ENCODE measurements at regions not wholly inside any gene's neighbourhood (a gene's known extent, or its start where the extent isn't known, plus 50 kb on each side); places are given as distances from the start of the nearest gene placed in this dataset.

GRCh38 chr18:33804258-33804657 is 226.2 kb downstream of the ASXL3 start:
- TF ChIP-seq CTCF (IDR thresholded peaks at IDR 0.05; ENCODE audit: low read length, missing control alignments): no peak
- peak; percentile 60 for DNase-seq (ENCODE audit: low read depth)
- no peak overlapping the region for H3K4me3 ChIP-seq (replicated peaks; ENCODE audit: low read depth, low read length)

DNA sequence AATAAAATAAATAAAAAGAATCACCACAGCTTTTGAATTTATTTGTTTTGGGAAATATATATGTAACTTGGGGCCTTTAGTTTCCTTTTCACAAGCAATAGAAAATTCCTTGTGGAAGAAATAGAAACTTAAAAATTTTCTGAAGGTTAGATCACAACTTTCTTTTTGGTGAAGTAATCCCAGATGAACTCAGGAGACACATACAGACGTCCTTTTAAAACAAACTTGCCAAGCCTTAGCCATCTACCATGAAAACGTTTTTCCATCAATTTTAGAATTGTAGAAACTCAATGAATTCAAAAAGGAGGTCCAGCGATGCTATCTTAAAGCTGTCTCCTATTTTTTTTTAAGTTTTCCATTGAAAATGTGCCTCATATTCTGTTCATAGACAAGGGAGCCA is 225.6 kb downstream of the ASXL3 start:
- TF ChIP-seq CTCF (IDR thresholded peaks at IDR 0.05; ENCODE audit: low read length, missing control alignments): no peak
- DNase-seq (ENCODE audit: low read depth): no peak
- no peak overlapping the region for H3K4me3 ChIP-seq (replicated peaks; ENCODE audit: low read depth, low read length)

DNA sequence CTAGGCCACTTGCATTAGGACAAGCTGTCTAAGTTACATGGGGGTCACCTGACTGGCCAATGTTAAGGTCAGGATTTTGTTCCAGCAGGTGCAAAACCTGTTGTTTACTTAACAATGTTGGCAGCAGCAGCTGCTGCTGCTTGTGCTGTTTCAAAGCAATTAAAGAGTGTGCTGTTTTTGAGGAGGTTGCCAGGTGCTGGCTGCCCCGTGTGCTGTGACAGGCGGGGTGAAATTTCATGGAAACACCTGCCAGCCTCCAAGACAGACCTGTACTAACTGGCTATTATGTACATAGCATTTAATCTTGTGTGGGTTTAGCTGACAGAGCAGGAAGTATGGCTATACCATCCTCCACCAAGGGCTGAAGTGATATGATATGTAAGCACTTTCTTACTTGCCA is 224.9 kb downstream of the ASXL3 start:
- TF ChIP-seq CTCF (IDR thresholded peaks at IDR 0.05; ENCODE audit: low read length, missing control alignments): no peak
- H3K4me3 ChIP-seq (replicated peaks; ENCODE audit: low read depth, low read length): no peak overlapping the region
- DNase-seq (ENCODE audit: low read depth): no peak
